Astrocyte of the cerebellum (primary cell): ENCODE measurements at regions not wholly inside any gene's neighbourhood (a gene's known extent, or its start where the extent isn't known, plus 50 kb on each side); places are given as distances from the start of the nearest gene placed in this dataset.

Experiments
- DNase-seq: peaks from one replicate; pipeline ENCODE4 v3.0.0-alpha.2; 2011; ENCODE audit warnings: low read depth
- H3K4me3 ChIP-seq: 2 replicates; pipeline ENCODE4 v1.5.1; 2011; ENCODE audit warnings: mild to moderate bottlenecking, low read depth, low read length, moderate library complexity
- CTCF ChIP-seq: IDR thresholded peaks from 2 replicates; pipeline ENCODE4 v1.5.1; 2012; ENCODE audit warnings: low read length, low read depth, moderate library complexity, mild to moderate bottlenecking; ENCODE audit errors: missing control alignments
- in situ Hi-C: cut with HindIII; loops from 2 replicates; pipeline ENCODE4 v1.10.0; 2017; ENCODE audit warnings: low sequenced_read_pairs

GRCh38 chr2:167790781-167791450, 456.5 kb downstream of the STK39 start:
- no peak for TF ChIP-seq CTCF
- H3K4me3 ChIP-seq: no peak overlapping the region
- DNase-seq: no peak
- in situ Hi-C loops: no loop called here

GRCh38 chr2:167790189-167790588, 457.2 kb downstream of the STK39 start:
- in situ Hi-C loops: no loop called here
- DNase-seq: no peak
- no peak overlapping the region for H3K4me3 ChIP-seq
- no peak for TF ChIP-seq CTCF

GRCh38 chr2:167787562-167787961, 459.8 kb downstream of the STK39 start:
- no peak for DNase-seq
- in situ Hi-C loops: no loop called here
- TF ChIP-seq CTCF: no peak
- no peak overlapping the region for H3K4me3 ChIP-seq

GRCh38 chr2:167787021-167787420, 460.4 kb downstream of the STK39 start:
- DNase-seq: no peak
- no peak for TF ChIP-seq CTCF
- H3K4me3 ChIP-seq: no peak overlapping the region
- in situ Hi-C loops: no loop called here

- DNase-seq: peak; percentile 63
- H3K4me3 ChIP-seq: no peak overlapping the region
- in situ Hi-C loops: no loop called here
- no peak for TF ChIP-seq CTCF
Observed at GRCh38 chr2:167785606-167786216, 461.7 kb downstream of the STK39 start.

GRCh38 chr2:167784084-167784425, 463.3 kb downstream of the STK39 start:
- no peak for DNase-seq
- no peak overlapping the region for H3K4me3 ChIP-seq
- in situ Hi-C loops: no loop called here
- TF ChIP-seq CTCF: no peak
